H1 (cell line): ENCODE measurements at regions not wholly inside any gene's neighbourhood (a gene's known extent, or its start where the extent isn't known, plus 50 kb on each side); places are given as distances from the start of the nearest gene placed in this dataset.

ENCODE experiments used
- CTCF ChIA-PET: fragments of 300-600 bp; sonication (Branson Sonifier 250); formaldehyde crosslinking; loops from one replicate; lab custom pipeline; 2021; ENCODE audit not compliant: partially characterized antibody; lab: Charles Lee
- POLR2A ChIA-PET: fragments of 300-600 bp; sonication (Branson Sonifier 250); formaldehyde crosslinking; loops from one replicate; lab custom pipeline; 2021; ENCODE audit warnings: inconsistent platforms; ENCODE audit not compliant: partially characterized antibody; lab: Charles Lee
- DNase-seq, 2 experiments: peaks; one replicate each; pipeline versions ENCODE4 v3.0.0 to v3.0.0-alpha.2; 2010 to 2022; ENCODE audit warnings: low spot score in 2 of 2, low read depth in 1 of 2, mixed read lengths in 1 of 2
- FAIRE-seq: peaks from 2 replicates; lab custom pipeline; 2011; peaks lifted over from hg19 to GRCh38; lab: Jason Lieb, UNC
- H2AFZ ChIP-seq: 2 replicates; pipeline ENCODE4 v1.8.1; 2012; ENCODE audit warnings: low read length, inconsistent platforms
- H2AK5ac ChIP-seq: 2 replicates; pipeline ENCODE4 v1.6.1; 2013; ENCODE audit warnings: low read depth, low read length
- H2BK120ac ChIP-seq: replicated peaks from 2 replicates; pipeline ENCODE3; 2013; ENCODE audit warnings: low read depth, low read length, inconsistent platforms
- H2BK12ac ChIP-seq: 2 replicates; pipeline ENCODE4 v1.6.1; 2013; ENCODE audit warnings: low read depth, low read length
- H2BK15ac ChIP-seq: 2 replicates; pipeline ENCODE4 v1.6.1; 2013; ENCODE audit warnings: low read length
- H2BK20ac ChIP-seq: 2 replicates; pipeline ENCODE4 v1.6.1; 2013; ENCODE audit warnings: low read length
- H2BK5ac ChIP-seq: 2 replicates; pipeline ENCODE4 v1.6.1; 2013; ENCODE audit warnings: low read depth, low read length
- H3K14ac ChIP-seq: 2 replicates; pipeline ENCODE4 v1.6.1; 2013; ENCODE audit warnings: inconsistent platforms; ENCODE audit not compliant: insufficient read length
- H3K18ac ChIP-seq: 2 replicates; pipeline ENCODE4 v1.6.1; 2013; ENCODE audit warnings: low read length; ENCODE audit errors: extremely low read depth
- H3K23ac ChIP-seq: 2 replicates; pipeline ENCODE4 v1.6.1; 2013; ENCODE audit warnings: inconsistent platforms; ENCODE audit not compliant: insufficient read length
- H3K23me2 ChIP-seq: 2 replicates; pipeline ENCODE4 v1.6.1; 2013; ENCODE audit warnings: low read depth, low read length
- H3K27ac ChIP-seq: 2 replicates; pipeline ENCODE4 v1.6.1; 2011; ENCODE audit warnings: low read depth, low read length, inconsistent platforms
- H3K27me3 ChIP-seq, 4 experiments: replicated peaks in 1 of 4; 1 replicate in 1 of 4; 2 replicates in 3 of 4; pipeline versions ENCODE4 v1.6.1 to v1.8.1; 2011 to 2013; ENCODE audit warnings: low read length in 3 of 4, mild to moderate bottlenecking in 3 of 4, inconsistent platforms in 2 of 4, mixed read lengths in 2 of 4, moderate library complexity in 1 of 4; ENCODE audit not compliant: control insufficient read depth in 3 of 4, insufficient read depth in 3 of 4; ENCODE audit errors: extremely low read depth in 1 of 4
- H3K36me3 ChIP-seq, 4 experiments: 2 replicates each; pipeline versions ENCODE4 v1.6.1 to v1.8.1; 2011 to 2013; ENCODE audit warnings: mild to moderate bottlenecking in 4 of 4, low read length in 3 of 4, moderate library complexity in 2 of 4, control low read depth in 1 of 4, inconsistent platforms in 1 of 4; ENCODE audit not compliant: insufficient read depth in 4 of 4, control insufficient read depth in 2 of 4
- H3K4ac ChIP-seq: replicated peaks from 2 replicates; pipeline ENCODE3; 2013; ENCODE audit warnings: low read length, low read depth, mixed read lengths, inconsistent platforms; ENCODE audit not compliant: insufficient read length
- H3K4me1 ChIP-seq, 4 experiments: replicated peaks in 1 of 4; 1 replicate in 1 of 4; 2 replicates in 3 of 4; pipeline versions ENCODE4 v1.6.1 to v1.8.1; 2011 to 2013; ENCODE audit warnings: low read length in 3 of 4, inconsistent platforms in 2 of 4, mixed read lengths in 1 of 4; ENCODE audit not compliant: insufficient read depth in 4 of 4, control insufficient read depth in 3 of 4
- H3K4me2 ChIP-seq, 2 experiments: 2 replicates each; pipeline versions ENCODE4 v1.6.1 to v1.8.1; 2011 to 2013; ENCODE audit warnings: low read depth in 2 of 2, low read length in 2 of 2, control low read depth in 1 of 2, inconsistent platforms in 1 of 2, mild to moderate bottlenecking in 1 of 2; ENCODE audit not compliant: insufficient read depth in 1 of 2
- H3K4me3 ChIP-seq, 4 experiments: fragments of 200-600, 300-600 bp in 1 of 4; sonication (generic), shearing (Covaris generic), sonication (Bioruptor Twin) in 1 of 4; 2 replicates each; pipeline versions ENCODE4 v1.5.1 to v1.8.1; 2011 to 2016; ENCODE audit warnings: low read length in 4 of 4, low read depth in 3 of 4, control low read depth in 2 of 4, inconsistent platforms in 2 of 4, mild to moderate bottlenecking in 2 of 4, mixed read lengths in 1 of 4, moderate library complexity in 1 of 4; ENCODE audit not compliant: insufficient read depth in 2 of 4; ENCODE audit errors: extremely low read depth in 1 of 4
- H3K56ac ChIP-seq: replicated peaks from 2 replicates; pipeline ENCODE3; 2013; ENCODE audit warnings: low read depth, mild to moderate bottlenecking, mixed read lengths, low read length, inconsistent platforms; ENCODE audit not compliant: insufficient read length
- H3K79me1 ChIP-seq: 2 replicates; pipeline ENCODE4 v1.6.1; 2013; ENCODE audit warnings: low read depth, low read length, control low read depth
- H3K79me2 ChIP-seq, 2 experiments: 2 replicates each; pipeline versions ENCODE4 v1.6.1 to v1.8.1; 2012 to 2013; ENCODE audit warnings: low read length in 2 of 2, mild to moderate bottlenecking in 2 of 2, inconsistent platforms in 1 of 2; ENCODE audit not compliant: insufficient read depth in 2 of 2, control insufficient read depth in 1 of 2
- H3K9ac ChIP-seq, 4 experiments: replicated peaks in 1 of 4; 1 replicate in 1 of 4; 2 replicates in 3 of 4; pipeline versions ENCODE4 v1.6.1 to v1.8.1; 2011 to 2013; ENCODE audit warnings: low read depth in 3 of 4, low read length in 3 of 4, control low read depth in 2 of 4, mild to moderate bottlenecking in 2 of 4, moderate library complexity in 2 of 4, inconsistent platforms in 1 of 4; ENCODE audit errors: extremely low read depth in 1 of 4
- H3K9me3 ChIP-seq, 2 experiments: 2 replicates each; pipeline versions ENCODE4 v1.6.1 to v1.8.1; 2012 to 2013; ENCODE audit warnings: mild to moderate bottlenecking in 2 of 2, moderate library complexity in 2 of 2, control low read depth in 1 of 2, inconsistent platforms in 1 of 2, low read depth in 1 of 2, low read length in 1 of 2, mixed read lengths in 1 of 2; ENCODE audit not compliant: insufficient read depth in 2 of 2
- H4K20me1 ChIP-seq, 2 experiments: replicated peaks in 1 of 2; 2 replicates each; pipeline versions ENCODE3 to v1.8.1; 2011 to 2013; ENCODE audit warnings: inconsistent platforms in 2 of 2, low read length in 2 of 2, mild to moderate bottlenecking in 1 of 2; ENCODE audit not compliant: insufficient read depth in 2 of 2, control insufficient read depth in 1 of 2
- H4K5ac ChIP-seq: 2 replicates; pipeline ENCODE4 v1.6.1; 2013; ENCODE audit warnings: low read length, low read depth, mixed read lengths, inconsistent platforms; ENCODE audit not compliant: insufficient read length
- H4K8ac ChIP-seq: 2 replicates; pipeline ENCODE4 v1.8.0; 2013; ENCODE audit warnings: mild to moderate bottlenecking, moderate library complexity, low read length, inconsistent platforms; ENCODE audit not compliant: insufficient read depth; ENCODE audit errors: extremely low read depth
- H4K91ac ChIP-seq: replicated peaks from 2 replicates; pipeline ENCODE3; 2013; ENCODE audit warnings: low read length, mixed read lengths, inconsistent platforms; ENCODE audit not compliant: insufficient read length
- ASH2L ChIP-seq: fragments of 200-600, 300-600 bp; sonication (generic); IDR thresholded peaks from one replicate; pipeline ENCODE4 v1.7.1; 2017; ENCODE audit warnings: low read length
- CBX5 ChIP-seq: fragments of 300-800, 300-1000 bp; sonication (generic); IDR thresholded peaks from 2 replicates; pipeline ENCODE4 v1.7.1; 2016; ENCODE audit warnings: antibody characterized with exemption, low read length, low read depth
- CREB1 ChIP-seq: IDR thresholded peaks from 2 replicates; pipeline ENCODE4 v1.6.1; 2012; ENCODE audit warnings: inconsistent platforms
- EZH2 ChIP-seq: fragments of 200-600 bp; sonication (generic); IDR thresholded peaks from 2 replicates; pipeline ENCODE4 v1.7.1; 2012; ENCODE audit warnings: low read depth, mild to moderate bottlenecking, moderate library complexity, low read length, inconsistent platforms; ENCODE audit not compliant: severe bottlenecking
- GABPA ChIP-seq: IDR thresholded peaks from 2 replicates; pipeline ENCODE4 v1.6.1; 2011; ENCODE audit warnings: mild to moderate bottlenecking, low read length, moderate library complexity, borderline replicate concordance; ENCODE audit not compliant: insufficient read depth
- HDAC2 ChIP-seq, 2 experiments: fragments of 300-600 bp in 1 of 2; sonication (generic) in 1 of 2; IDR thresholded peaks; 2 replicates each; pipeline ENCODE4 v1.6.1; 2011 to 2012; ENCODE audit warnings: low read depth in 2 of 2, low read length in 2 of 2, mild to moderate bottlenecking in 2 of 2, moderate library complexity in 2 of 2, borderline replicate concordance in 1 of 2, inconsistent platforms in 1 of 2
- KDM4A ChIP-seq: IDR thresholded peaks from one replicate; pipeline ENCODE4 v1.7.1; 2012; ENCODE audit warnings: low read depth, mild to moderate bottlenecking, moderate library complexity, low read length, inconsistent platforms; ENCODE audit not compliant: severe bottlenecking
- POLR2A ChIP-seq, 2 experiments: IDR thresholded peaks; 1 replicate in 1 of 2; 2 replicates in 1 of 2; pipeline ENCODE4 v1.6.1; 2011; ENCODE audit warnings: low read depth in 2 of 2, low read length in 2 of 2, mild to moderate bottlenecking in 2 of 2; ENCODE audit errors: control extremely low read depth in 1 of 2
- TAF7 ChIP-seq: optimal IDR thresholded peaks from 2 replicates; pipeline ENCODE3; 2011; ENCODE audit warnings: low read depth, mild to moderate bottlenecking, inconsistent platforms, low read length, moderate library complexity, borderline replicate concordance
- TF ChIP-seq, protein P1 (sequence below), 3 experiments: IDR thresholded peaks; 1 replicate in 2 of 3; 2 replicates in 1 of 3; pipeline versions ENCODE4 v1.5.1 to v1.6.1; 2011; ENCODE audit warnings: low read length in 3 of 3, mild to moderate bottlenecking in 3 of 3, inconsistent platforms in 2 of 3, low read depth in 1 of 3, moderate library complexity in 1 of 3; ENCODE audit not compliant: insufficient read depth in 1 of 3; ENCODE audit errors: control extremely low read depth in 1 of 3
- TF ChIP-seq, protein P2 (sequence below): IDR thresholded peaks from 2 replicates; pipeline ENCODE4 v1.6.1; 2011; ENCODE audit warnings: low read length, improper control_type of control experiment

DNA sequence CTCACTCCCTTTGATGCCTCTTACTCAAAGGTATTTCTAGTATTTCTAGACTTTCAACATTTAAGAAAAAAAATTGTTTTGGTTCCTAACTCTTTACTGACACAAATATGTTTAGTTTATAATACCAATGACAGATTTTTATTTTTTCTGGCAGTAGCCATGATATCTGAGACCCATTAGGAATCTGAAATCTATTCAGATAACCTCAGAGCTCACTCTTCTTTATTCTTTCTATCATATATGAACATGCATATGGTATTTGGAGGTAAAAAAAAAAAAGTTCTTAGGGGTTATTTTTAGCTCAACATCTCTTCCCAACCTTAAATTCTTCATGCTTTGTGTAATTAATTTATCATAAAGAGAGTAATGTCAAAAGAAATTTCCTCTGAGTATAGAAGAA lies 465.5 kb downstream of the CDH2 start:
- Histone ChIP-seq H2BK5ac (no peak overlapping the region), H3K4me2 (no peak overlapping the region), H3K27ac (no peak overlapping the region), H3K18ac (no peak overlapping the region), H4K8ac (no peak overlapping the region), H3K27me3 (no peaks in the 10 kb centered on the region), H2BK12ac (no peak overlapping the region), H3K23me2 (no peaks in the 10 kb centered on the region), H2AK5ac (no peak overlapping the region), H3K9ac (no peak overlapping the region), H4K5ac (no peak overlapping the region), H3K14ac (no peak overlapping the region), H4K91ac (no peak overlapping the region), H3K23ac (no peak overlapping the region), H3K56ac (no peak overlapping the region), H3K36me3 (no peaks in the 10 kb centered on the region), H3K79me2 (no peaks in the 10 kb centered on the region), H2BK120ac (no peak overlapping the region), H3K9me3 (no peaks in the 10 kb centered on the region), H2AFZ (no peak overlapping the region), H3K4ac (no peak overlapping the region), H3K79me1 (no peaks in the 10 kb centered on the region), H3K4me1 (peaks cover 5 to 18% (median 14%) of the 10 kb centered on the region in 4 experiments; a peak in 5 of 7 replicates), H3K4me3 (no peak overlapping the region), H2BK20ac (no peak overlapping the region; the same call in 1 of the 2 replicates), H2BK15ac (no peak overlapping the region), H4K20me1 (no peaks in the 10 kb centered on the region)
- FAIRE-seq (no peak), DNase-seq (no peak)
- CTCF ChIA-PET: interaction anchor here (0.6 to 2.3 kb wide), 3 partner anchors 38 to 728 kb away, joined by 3 to 6 read pairs (median 3); no protein-coding TSS in a partner anchor
- POLR2A ChIA-PET: interaction anchor here (1.0 kb wide), 1 partner anchor 10 kb away, joined by 3 read pairs; no protein-coding TSS in a partner anchor
- no peak for TF ChIP-seq GABPA
- TF ChIP-seq CBX5: no peak
- no peak for TF ChIP-seq KDM4A
- TF ChIP-seq ASH2L: no peak
- TF ChIP-seq POLR2A (IDR thresholded peaks at IDR 0.05; ENCODE audit: control extremely low read depth in 1 of 2, low read depth in 2 of 2, low read length in 2 of 2): no peak
- no peak for TF ChIP-seq CREB1
- TF ChIP-seq, protein P1, sequence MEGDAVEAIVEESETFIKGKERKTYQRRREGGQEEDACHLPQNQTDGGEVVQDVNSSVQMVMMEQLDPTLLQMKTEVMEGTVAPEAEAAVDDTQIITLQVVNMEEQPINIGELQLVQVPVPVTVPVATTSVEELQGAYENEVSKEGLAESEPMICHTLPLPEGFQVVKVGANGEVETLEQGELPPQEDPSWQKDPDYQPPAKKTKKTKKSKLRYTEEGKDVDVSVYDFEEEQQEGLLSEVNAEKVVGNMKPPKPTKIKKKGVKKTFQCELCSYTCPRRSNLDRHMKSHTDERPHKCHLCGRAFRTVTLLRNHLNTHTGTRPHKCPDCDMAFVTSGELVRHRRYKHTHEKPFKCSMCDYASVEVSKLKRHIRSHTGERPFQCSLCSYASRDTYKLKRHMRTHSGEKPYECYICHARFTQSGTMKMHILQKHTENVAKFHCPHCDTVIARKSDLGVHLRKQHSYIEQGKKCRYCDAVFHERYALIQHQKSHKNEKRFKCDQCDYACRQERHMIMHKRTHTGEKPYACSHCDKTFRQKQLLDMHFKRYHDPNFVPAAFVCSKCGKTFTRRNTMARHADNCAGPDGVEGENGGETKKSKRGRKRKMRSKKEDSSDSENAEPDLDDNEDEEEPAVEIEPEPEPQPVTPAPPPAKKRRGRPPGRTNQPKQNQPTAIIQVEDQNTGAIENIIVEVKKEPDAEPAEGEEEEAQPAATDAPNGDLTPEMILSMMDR (IDR thresholded peaks at IDR 0.05; ENCODE audit: control extremely low read depth in 1 of 3, insufficient read depth in 1 of 3, low read depth in 1 of 3, low read length in 3 of 3): no peak
- TF ChIP-seq, protein P2, sequence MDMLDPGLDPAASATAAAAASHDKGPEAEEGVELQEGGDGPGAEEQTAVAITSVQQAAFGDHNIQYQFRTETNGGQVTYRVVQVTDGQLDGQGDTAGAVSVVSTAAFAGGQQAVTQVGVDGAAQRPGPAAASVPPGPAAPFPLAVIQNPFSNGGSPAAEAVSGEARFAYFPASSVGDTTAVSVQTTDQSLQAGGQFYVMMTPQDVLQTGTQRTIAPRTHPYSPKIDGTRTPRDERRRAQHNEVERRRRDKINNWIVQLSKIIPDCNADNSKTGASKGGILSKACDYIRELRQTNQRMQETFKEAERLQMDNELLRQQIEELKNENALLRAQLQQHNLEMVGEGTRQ: no peak
- no peak for TF ChIP-seq TAF7
- no peak for TF ChIP-seq EZH2
- no peak for TF ChIP-seq HDAC2 (IDR thresholded peaks at IDR 0.05; ENCODE audit: borderline replicate concordance in 1 of 2, low read depth in 2 of 2, low read length in 2 of 2)
